GDM1 (cell line): ENCODE measurements at regions not wholly inside any gene's neighbourhood (a gene's known extent, or its start where the extent isn't known, plus 50 kb on each side); places are given as distances from the start of the nearest gene placed in this dataset.

ENCODE experiments used
- DNase-seq: peaks from one replicate; lab custom pipeline; 2025; lab: John Stamatoyannopoulos, UW

- no peak for DNase-seq
Measured at GRCh38 chr22:49324527-49325491, 502.9 kb downstream of the BRD1 start.

GRCh38 chr22:49323751-49324415 lies 503.8 kb downstream of the BRD1 start:
- DNase-seq: no peak

- no peak for DNase-seq
Measured at GRCh38 chr22:49322861-49323622, 504.6 kb downstream of the BRD1 start.

GRCh38 chr22:49322231-49322630 lies 505.4 kb downstream of the BRD1 start:
- DNase-seq: no peak

GRCh38 chr22:49321477-49322055 lies 506.1 kb downstream of the BRD1 start:
- no peak for DNase-seq

GRCh38 chr22:49320714-49321476 lies 506.8 kb downstream of the BRD1 start:
- no peak for DNase-seq

- DNase-seq: no peak
Measured at GRCh38 chr22:49317369-49317768, 510.3 kb downstream of the BRD1 start.

GRCh38 chr22:49312601-49313000 lies 515.1 kb downstream of the BRD1 start:
- DNase-seq: no peak

GRCh38 chr22:49310354-49310753 lies 517.3 kb downstream of the BRD1 start:
- DNase-seq: no peak

GRCh38 chr22:49308300-49308699 lies 519.4 kb downstream of the BRD1 start:
- no peak for DNase-seq

GRCh38 chr22:49307870-49308269 lies 519.8 kb downstream of the BRD1 start:
- DNase-seq: no peak

GRCh38 chr22:49307481-49307830 lies 520.2 kb downstream of the BRD1 start:
- DNase-seq: no peak

- DNase-seq: no peak
Measured at GRCh38 chr22:49306632-49307480, 520.8 kb downstream of the BRD1 start.

GRCh38 chr22:49305966-49306631 lies 521.6 kb downstream of the BRD1 start:
- no peak for DNase-seq

GRCh38 chr22:49305214-49305965 lies 522.3 kb downstream of the BRD1 start:
- DNase-seq: peak; percentile 7

- no peak for DNase-seq
Measured at GRCh38 chr22:49303781-49304461, 523.8 kb downstream of the BRD1 start.

GRCh38 chr22:49303061-49303735 lies 524.5 kb downstream of the BRD1 start:
- no peak for DNase-seq

GRCh38 chr22:49302530-49302929 lies 525.1 kb downstream of the BRD1 start:
- DNase-seq: no peak
